ENCODE measurements at regions not wholly inside any gene's neighbourhood (a gene's known extent, or its start where the extent isn't known, plus 50 kb on each side); places are given as distances from the start of the nearest gene placed in this dataset.

DNA sequence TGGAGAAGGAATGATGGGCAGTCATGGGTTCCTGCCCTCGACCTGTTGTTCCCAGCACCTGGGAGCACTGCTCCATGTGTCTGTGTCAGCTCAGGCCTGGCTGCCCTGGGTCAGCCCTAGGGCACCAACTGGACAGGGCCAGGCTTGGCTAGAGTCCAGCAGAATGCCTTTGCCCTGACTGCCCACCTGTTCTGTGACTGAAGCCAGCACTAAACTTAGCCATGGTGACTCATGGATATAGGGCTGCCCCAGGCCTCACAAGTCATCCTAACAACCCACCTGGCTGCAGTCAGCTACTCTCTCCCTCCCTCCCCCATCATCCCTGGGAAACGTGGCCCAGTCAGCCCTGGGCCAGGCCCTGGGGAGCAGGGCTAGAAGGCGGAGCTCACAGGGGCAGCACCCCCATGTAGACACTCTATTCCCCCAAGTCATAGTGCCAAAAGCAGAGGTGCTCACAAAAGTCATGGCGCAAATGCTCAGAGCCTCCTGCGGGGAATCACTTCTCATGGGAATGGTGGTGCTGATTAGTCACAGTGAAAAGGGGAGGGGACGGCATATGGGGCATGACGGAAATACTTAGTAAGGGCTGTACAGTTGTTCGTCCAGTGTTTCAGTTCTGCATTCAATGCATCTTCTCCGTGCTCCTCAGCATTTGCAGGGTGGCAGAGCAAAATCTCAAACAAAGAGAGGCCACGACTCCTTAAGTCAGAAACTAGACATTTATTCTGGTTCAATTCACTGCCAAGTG is 52.0 kb upstream of the NTF3 start:
- H3K4me3 ChIP-seq (ENCODE audit: insufficient read depth, low read depth, low read length) = no peak overlapping the region
- H3K27me3 ChIP-seq (ENCODE audit: control insufficient read depth, insufficient read depth, low read length, poor library complexity, severe bottlenecking) = no peaks in the 10 kb centered on the region
- 82 to 84% methylated on average over 10 of the region's 10 CpGs for WGBS, 2 experiments
- no peak overlapping the region for H3K27ac ChIP-seq (ENCODE audit: insufficient read depth, low read depth, low read length, poor library complexity, severe bottlenecking)
- no peaks in the 10 kb centered on the region for H3K36me3 ChIP-seq (ENCODE audit: control insufficient read depth, insufficient read depth, low read length)
- no peaks in the 10 kb centered on the region for H3K9me3 ChIP-seq (ENCODE audit: control insufficient read depth, low read length)
- H3K4me1 ChIP-seq (ENCODE audit: control insufficient read depth, insufficient read depth, low read length) = no peaks in the 10 kb centered on the region

All from ectodermal cell (in vitro differentiated cells).